HCT116 (cell line): ENCODE measurements at regions not wholly inside any gene's neighbourhood (a gene's known extent, or its start where the extent isn't known, plus 50 kb on each side); places are given as distances from the start of the nearest gene placed in this dataset.

Source experiments
- CEBPB ChIP-seq: IDR thresholded peaks from 2 replicates; pipeline ENCODE4 v1.6.1; 2012; ENCODE audit warnings: low read depth
- ELF1 ChIP-seq: IDR thresholded peaks from 2 replicates; pipeline ENCODE4 v1.6.1; 2012; ENCODE audit warnings: low read depth, borderline replicate concordance
- EZH2 ChIP-seq: fragments of 200-600 bp; sonication (generic); IDR thresholded peaks from 2 replicates; pipeline ENCODE4 v1.6.1; 2017; ENCODE audit warnings: antibody characterized with exemption, mixed run types
- EZH2phosphoT487 ChIP-seq: fragments of 200-600 bp; IDR thresholded peaks from 2 replicates; pipeline ENCODE4 v1.6.1; 2018; ENCODE audit warnings: antibody characterized with exemption, borderline replicate concordance
- FOSL1 ChIP-seq: IDR thresholded peaks from 2 replicates; pipeline ENCODE4 v1.6.1; 2012; ENCODE audit warnings: low read depth
- POLR2A ChIP-seq: IDR thresholded peaks from 2 replicates; pipeline ENCODE4 v1.7.0; 2011; ENCODE audit warnings: borderline replicate concordance; ENCODE audit not compliant: insufficient read depth, insufficient read length; ENCODE audit errors: extremely low read depth
- POLR2AphosphoS5 ChIP-seq: IDR thresholded peaks from 2 replicates; pipeline ENCODE4 v1.6.1; 2011; ENCODE audit warnings: mild to moderate bottlenecking, low read depth, low read length, moderate library complexity
- RAD21 ChIP-seq: IDR thresholded peaks from 2 replicates; pipeline ENCODE4 v1.6.1; 2012; ENCODE audit warnings: low read depth, mild to moderate bottlenecking
- SP1 ChIP-seq: IDR thresholded peaks from 2 replicates; pipeline ENCODE4 v1.6.1; 2012; ENCODE audit warnings: low read depth
- TCF7L2 ChIP-seq: IDR thresholded peaks from 2 replicates; pipeline ENCODE4 v1.7.0; 2011; ENCODE audit warnings: borderline replicate concordance, inconsistent platforms; ENCODE audit not compliant: insufficient read depth, insufficient read length; ENCODE audit errors: extremely low read depth
- YY1 ChIP-seq: IDR thresholded peaks from 2 replicates; pipeline ENCODE4 v1.6.1; 2011; ENCODE audit warnings: low read length, low read depth, moderate library complexity, mild to moderate bottlenecking; ENCODE audit not compliant: insufficient replicate concordance; ENCODE audit errors: extremely low read depth
- TF ChIP-seq, protein P1 (sequence below), 3 experiments: fragments of 200-600 bp in 1 of 3; sonication (generic) in 1 of 3; IDR thresholded peaks in 2 of 3; conservative IDR thresholded peaks in 1 of 3; 2 replicates each; pipeline ENCODE4 v1.5.1; 2012 to 2017; ENCODE audit warnings: low read depth in 2 of 3, low read length in 2 of 3, antibody characterized with exemption in 1 of 3, borderline replicate concordance in 1 of 3, control low read depth in 1 of 3, mild to moderate bottlenecking in 1 of 3, mixed read lengths in 1 of 3, mixed run types in 1 of 3, moderate library complexity in 1 of 3; ENCODE audit not compliant: insufficient read depth in 1 of 3
- TF ChIP-seq, protein P2 (sequence below): IDR thresholded peaks from 2 replicates; pipeline ENCODE4 v1.6.1; 2012
- TF ChIP-seq, protein P3 (sequence below): IDR thresholded peaks from 2 replicates; pipeline ENCODE4 v1.6.1; 2012

DNA sequence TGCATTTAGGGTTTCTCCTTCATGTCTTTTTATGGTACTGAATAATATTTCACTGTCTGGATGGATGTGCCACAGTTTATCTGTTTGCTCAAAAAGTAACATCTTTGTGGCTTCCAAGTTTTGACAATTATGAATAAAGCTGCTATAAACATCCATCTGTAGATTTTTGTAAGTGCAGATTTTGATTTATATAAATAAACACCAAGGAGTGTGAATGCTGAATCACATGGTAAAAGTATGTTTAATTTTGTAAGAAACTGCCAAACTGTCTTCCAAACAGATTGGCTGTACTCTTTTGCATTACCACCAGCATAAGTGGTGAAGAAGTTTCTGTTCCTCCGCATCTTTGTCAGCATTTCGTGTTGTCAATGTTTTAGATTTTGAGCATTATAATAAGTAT lies 158.7 kb upstream of the GIMD1 start:
- no peak for TF ChIP-seq EZH2
- no peak for TF ChIP-seq POLR2A
- no peak for TF ChIP-seq ELF1
- TF ChIP-seq, protein P1, sequence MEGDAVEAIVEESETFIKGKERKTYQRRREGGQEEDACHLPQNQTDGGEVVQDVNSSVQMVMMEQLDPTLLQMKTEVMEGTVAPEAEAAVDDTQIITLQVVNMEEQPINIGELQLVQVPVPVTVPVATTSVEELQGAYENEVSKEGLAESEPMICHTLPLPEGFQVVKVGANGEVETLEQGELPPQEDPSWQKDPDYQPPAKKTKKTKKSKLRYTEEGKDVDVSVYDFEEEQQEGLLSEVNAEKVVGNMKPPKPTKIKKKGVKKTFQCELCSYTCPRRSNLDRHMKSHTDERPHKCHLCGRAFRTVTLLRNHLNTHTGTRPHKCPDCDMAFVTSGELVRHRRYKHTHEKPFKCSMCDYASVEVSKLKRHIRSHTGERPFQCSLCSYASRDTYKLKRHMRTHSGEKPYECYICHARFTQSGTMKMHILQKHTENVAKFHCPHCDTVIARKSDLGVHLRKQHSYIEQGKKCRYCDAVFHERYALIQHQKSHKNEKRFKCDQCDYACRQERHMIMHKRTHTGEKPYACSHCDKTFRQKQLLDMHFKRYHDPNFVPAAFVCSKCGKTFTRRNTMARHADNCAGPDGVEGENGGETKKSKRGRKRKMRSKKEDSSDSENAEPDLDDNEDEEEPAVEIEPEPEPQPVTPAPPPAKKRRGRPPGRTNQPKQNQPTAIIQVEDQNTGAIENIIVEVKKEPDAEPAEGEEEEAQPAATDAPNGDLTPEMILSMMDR (IDR thresholded peaks at IDR 0.05 in 2 of 3, conservative IDR thresholded peaks at IDR 0.05 in 1 of 3; ENCODE audit: borderline replicate concordance in 1 of 3, insufficient read depth in 1 of 3, low read depth in 2 of 3, low read length in 2 of 3): no peak
- no peak for TF ChIP-seq SP1
- TF ChIP-seq, protein P2, sequence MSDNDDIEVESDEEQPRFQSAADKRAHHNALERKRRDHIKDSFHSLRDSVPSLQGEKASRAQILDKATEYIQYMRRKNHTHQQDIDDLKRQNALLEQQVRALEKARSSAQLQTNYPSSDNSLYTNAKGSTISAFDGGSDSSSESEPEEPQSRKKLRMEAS: no peak
- TF ChIP-seq CEBPB: no peak
- no peak for TF ChIP-seq POLR2AphosphoS5
- TF ChIP-seq, protein P3, sequence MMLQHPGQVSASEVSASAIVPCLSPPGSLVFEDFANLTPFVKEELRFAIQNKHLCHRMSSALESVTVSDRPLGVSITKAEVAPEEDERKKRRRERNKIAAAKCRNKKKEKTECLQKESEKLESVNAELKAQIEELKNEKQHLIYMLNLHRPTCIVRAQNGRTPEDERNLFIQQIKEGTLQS: no peak
- TF ChIP-seq TCF7L2: no peak
- no peak for TF ChIP-seq RAD21
- no peak for TF ChIP-seq YY1
- no peak for TF ChIP-seq EZH2phosphoT487
- TF ChIP-seq FOSL1: no peak
